ENCODE measurements at regions not wholly inside any gene's neighbourhood (a gene's known extent, or its start where the extent isn't known, plus 50 kb on each side); places are given as distances from the start of the nearest gene placed in this dataset.

DNA sequence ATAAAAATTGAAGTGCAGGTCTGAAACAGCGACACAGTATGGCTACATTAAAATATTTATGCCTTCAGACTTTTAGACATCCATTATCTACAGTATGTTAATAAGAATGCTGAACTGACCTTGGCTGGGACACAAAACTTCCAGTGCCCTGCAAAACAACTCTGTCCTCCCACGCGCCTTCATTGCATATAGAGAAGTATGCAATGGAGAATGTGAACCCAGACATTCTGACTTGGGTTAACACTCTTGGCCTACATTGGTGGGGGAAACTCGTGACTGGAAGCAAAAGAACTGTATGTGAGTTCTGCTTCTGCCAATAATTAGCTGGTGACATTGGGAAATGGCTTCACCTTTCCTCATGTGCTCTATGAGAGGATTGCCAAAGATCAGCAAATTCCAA lies 110.5 kb upstream of the SLC24A5 start:
- TF ChIP-seq, protein P1, sequence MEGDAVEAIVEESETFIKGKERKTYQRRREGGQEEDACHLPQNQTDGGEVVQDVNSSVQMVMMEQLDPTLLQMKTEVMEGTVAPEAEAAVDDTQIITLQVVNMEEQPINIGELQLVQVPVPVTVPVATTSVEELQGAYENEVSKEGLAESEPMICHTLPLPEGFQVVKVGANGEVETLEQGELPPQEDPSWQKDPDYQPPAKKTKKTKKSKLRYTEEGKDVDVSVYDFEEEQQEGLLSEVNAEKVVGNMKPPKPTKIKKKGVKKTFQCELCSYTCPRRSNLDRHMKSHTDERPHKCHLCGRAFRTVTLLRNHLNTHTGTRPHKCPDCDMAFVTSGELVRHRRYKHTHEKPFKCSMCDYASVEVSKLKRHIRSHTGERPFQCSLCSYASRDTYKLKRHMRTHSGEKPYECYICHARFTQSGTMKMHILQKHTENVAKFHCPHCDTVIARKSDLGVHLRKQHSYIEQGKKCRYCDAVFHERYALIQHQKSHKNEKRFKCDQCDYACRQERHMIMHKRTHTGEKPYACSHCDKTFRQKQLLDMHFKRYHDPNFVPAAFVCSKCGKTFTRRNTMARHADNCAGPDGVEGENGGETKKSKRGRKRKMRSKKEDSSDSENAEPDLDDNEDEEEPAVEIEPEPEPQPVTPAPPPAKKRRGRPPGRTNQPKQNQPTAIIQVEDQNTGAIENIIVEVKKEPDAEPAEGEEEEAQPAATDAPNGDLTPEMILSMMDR (IDR thresholded peaks at IDR 0.05), result no peak
- no peak for TF ChIP-seq ZFX (IDR thresholded peaks at IDR 0.05; ENCODE audit: borderline replicate concordance)

All from 22Rv1 (cell line).